H1 (cell line): ENCODE measurements at regions not wholly inside any gene's neighbourhood (a gene's known extent, or its start where the extent isn't known, plus 50 kb on each side); places are given as distances from the start of the nearest gene placed in this dataset.

Experiments used
- CTCF ChIA-PET: fragments of 300-600 bp; sonication (Branson Sonifier 250); formaldehyde crosslinking; loops from one replicate; lab custom pipeline; 2021; ENCODE audit not compliant: partially characterized antibody; lab: Charles Lee
- POLR2A ChIA-PET: fragments of 300-600 bp; sonication (Branson Sonifier 250); formaldehyde crosslinking; loops from one replicate; lab custom pipeline; 2021; ENCODE audit warnings: inconsistent platforms; ENCODE audit not compliant: partially characterized antibody; lab: Charles Lee
- DNase-seq, 2 experiments: peaks; one replicate each; pipeline versions ENCODE4 v3.0.0 to v3.0.0-alpha.2; 2010 to 2022; ENCODE audit warnings: low spot score in 2 of 2, low read depth in 1 of 2, mixed read lengths in 1 of 2
- FAIRE-seq: peaks from 2 replicates; lab custom pipeline; 2011; peaks lifted over from hg19 to GRCh38; lab: Jason Lieb, UNC
- H2AFZ ChIP-seq: 2 replicates; pipeline ENCODE4 v1.8.1; 2012; ENCODE audit warnings: low read length, inconsistent platforms
- H2AK5ac ChIP-seq: 2 replicates; pipeline ENCODE4 v1.6.1; 2013; ENCODE audit warnings: low read depth, low read length
- H2BK120ac ChIP-seq: replicated peaks from 2 replicates; pipeline ENCODE3; 2013; ENCODE audit warnings: low read depth, low read length, inconsistent platforms
- H2BK12ac ChIP-seq: 2 replicates; pipeline ENCODE4 v1.6.1; 2013; ENCODE audit warnings: low read depth, low read length
- H2BK15ac ChIP-seq: 2 replicates; pipeline ENCODE4 v1.6.1; 2013; ENCODE audit warnings: low read length
- H2BK20ac ChIP-seq: 2 replicates; pipeline ENCODE4 v1.6.1; 2013; ENCODE audit warnings: low read length
- H2BK5ac ChIP-seq: 2 replicates; pipeline ENCODE4 v1.6.1; 2013; ENCODE audit warnings: low read depth, low read length
- H3K14ac ChIP-seq: 2 replicates; pipeline ENCODE4 v1.6.1; 2013; ENCODE audit warnings: inconsistent platforms; ENCODE audit not compliant: insufficient read length
- H3K18ac ChIP-seq: 2 replicates; pipeline ENCODE4 v1.6.1; 2013; ENCODE audit warnings: low read length; ENCODE audit errors: extremely low read depth
- H3K23ac ChIP-seq: 2 replicates; pipeline ENCODE4 v1.6.1; 2013; ENCODE audit warnings: inconsistent platforms; ENCODE audit not compliant: insufficient read length
- H3K23me2 ChIP-seq: 2 replicates; pipeline ENCODE4 v1.6.1; 2013; ENCODE audit warnings: low read depth, low read length
- H3K27ac ChIP-seq: 2 replicates; pipeline ENCODE4 v1.6.1; 2011; ENCODE audit warnings: low read depth, low read length, inconsistent platforms
- H3K27me3 ChIP-seq, 4 experiments: replicated peaks in 1 of 4; 1 replicate in 1 of 4; 2 replicates in 3 of 4; pipeline versions ENCODE4 v1.6.1 to v1.8.1; 2011 to 2013; ENCODE audit warnings: low read length in 3 of 4, mild to moderate bottlenecking in 3 of 4, inconsistent platforms in 2 of 4, mixed read lengths in 2 of 4, moderate library complexity in 1 of 4; ENCODE audit not compliant: control insufficient read depth in 3 of 4, insufficient read depth in 3 of 4; ENCODE audit errors: extremely low read depth in 1 of 4
- H3K36me3 ChIP-seq, 4 experiments: 2 replicates each; pipeline versions ENCODE4 v1.6.1 to v1.8.1; 2011 to 2013; ENCODE audit warnings: mild to moderate bottlenecking in 4 of 4, low read length in 3 of 4, moderate library complexity in 2 of 4, control low read depth in 1 of 4, inconsistent platforms in 1 of 4; ENCODE audit not compliant: insufficient read depth in 4 of 4, control insufficient read depth in 2 of 4
- H3K4ac ChIP-seq: replicated peaks from 2 replicates; pipeline ENCODE3; 2013; ENCODE audit warnings: low read length, low read depth, mixed read lengths, inconsistent platforms; ENCODE audit not compliant: insufficient read length
- H3K4me1 ChIP-seq, 4 experiments: replicated peaks in 1 of 4; 1 replicate in 1 of 4; 2 replicates in 3 of 4; pipeline versions ENCODE4 v1.6.1 to v1.8.1; 2011 to 2013; ENCODE audit warnings: low read length in 3 of 4, inconsistent platforms in 2 of 4, mixed read lengths in 1 of 4; ENCODE audit not compliant: insufficient read depth in 4 of 4, control insufficient read depth in 3 of 4
- H3K4me2 ChIP-seq, 2 experiments: 2 replicates each; pipeline versions ENCODE4 v1.6.1 to v1.8.1; 2011 to 2013; ENCODE audit warnings: low read depth in 2 of 2, low read length in 2 of 2, control low read depth in 1 of 2, inconsistent platforms in 1 of 2, mild to moderate bottlenecking in 1 of 2; ENCODE audit not compliant: insufficient read depth in 1 of 2
- H3K4me3 ChIP-seq, 4 experiments: fragments of 200-600, 300-600 bp in 1 of 4; sonication (generic), shearing (Covaris generic), sonication (Bioruptor Twin) in 1 of 4; 2 replicates each; pipeline versions ENCODE4 v1.5.1 to v1.8.1; 2011 to 2016; ENCODE audit warnings: low read length in 4 of 4, low read depth in 3 of 4, control low read depth in 2 of 4, inconsistent platforms in 2 of 4, mild to moderate bottlenecking in 2 of 4, mixed read lengths in 1 of 4, moderate library complexity in 1 of 4; ENCODE audit not compliant: insufficient read depth in 2 of 4; ENCODE audit errors: extremely low read depth in 1 of 4
- H3K56ac ChIP-seq: replicated peaks from 2 replicates; pipeline ENCODE3; 2013; ENCODE audit warnings: low read depth, mild to moderate bottlenecking, mixed read lengths, low read length, inconsistent platforms; ENCODE audit not compliant: insufficient read length
- H3K79me1 ChIP-seq: 2 replicates; pipeline ENCODE4 v1.6.1; 2013; ENCODE audit warnings: low read depth, low read length, control low read depth
- H3K79me2 ChIP-seq, 2 experiments: 2 replicates each; pipeline versions ENCODE4 v1.6.1 to v1.8.1; 2012 to 2013; ENCODE audit warnings: low read length in 2 of 2, mild to moderate bottlenecking in 2 of 2, inconsistent platforms in 1 of 2; ENCODE audit not compliant: insufficient read depth in 2 of 2, control insufficient read depth in 1 of 2
- H3K9ac ChIP-seq, 4 experiments: replicated peaks in 1 of 4; 1 replicate in 1 of 4; 2 replicates in 3 of 4; pipeline versions ENCODE4 v1.6.1 to v1.8.1; 2011 to 2013; ENCODE audit warnings: low read depth in 3 of 4, low read length in 3 of 4, control low read depth in 2 of 4, mild to moderate bottlenecking in 2 of 4, moderate library complexity in 2 of 4, inconsistent platforms in 1 of 4; ENCODE audit errors: extremely low read depth in 1 of 4
- H3K9me3 ChIP-seq, 2 experiments: 2 replicates each; pipeline versions ENCODE4 v1.6.1 to v1.8.1; 2012 to 2013; ENCODE audit warnings: mild to moderate bottlenecking in 2 of 2, moderate library complexity in 2 of 2, control low read depth in 1 of 2, inconsistent platforms in 1 of 2, low read depth in 1 of 2, low read length in 1 of 2, mixed read lengths in 1 of 2; ENCODE audit not compliant: insufficient read depth in 2 of 2
- H4K20me1 ChIP-seq, 2 experiments: replicated peaks in 1 of 2; 2 replicates each; pipeline versions ENCODE3 to v1.8.1; 2011 to 2013; ENCODE audit warnings: inconsistent platforms in 2 of 2, low read length in 2 of 2, mild to moderate bottlenecking in 1 of 2; ENCODE audit not compliant: insufficient read depth in 2 of 2, control insufficient read depth in 1 of 2
- H4K5ac ChIP-seq: 2 replicates; pipeline ENCODE4 v1.6.1; 2013; ENCODE audit warnings: low read length, low read depth, mixed read lengths, inconsistent platforms; ENCODE audit not compliant: insufficient read length
- H4K8ac ChIP-seq: 2 replicates; pipeline ENCODE4 v1.8.0; 2013; ENCODE audit warnings: mild to moderate bottlenecking, moderate library complexity, low read length, inconsistent platforms; ENCODE audit not compliant: insufficient read depth; ENCODE audit errors: extremely low read depth
- H4K91ac ChIP-seq: replicated peaks from 2 replicates; pipeline ENCODE3; 2013; ENCODE audit warnings: low read length, mixed read lengths, inconsistent platforms; ENCODE audit not compliant: insufficient read length
- BACH1 ChIP-seq: IDR thresholded peaks from 2 replicates; pipeline ENCODE4 v1.6.1; 2012; ENCODE audit warnings: low read length, improper control_type of control experiment
- CBX5 ChIP-seq: fragments of 300-800, 300-1000 bp; sonication (generic); IDR thresholded peaks from 2 replicates; pipeline ENCODE4 v1.7.1; 2016; ENCODE audit warnings: antibody characterized with exemption, low read length, low read depth
- CBX8 ChIP-seq: fragments of 300-800, 300-1000 bp; sonication (generic); IDR thresholded peaks from 2 replicates; pipeline ENCODE4 v1.7.1; 2016; ENCODE audit warnings: low read depth, low read length, borderline replicate concordance
- CTBP2 ChIP-seq: IDR thresholded peaks from 2 replicates; pipeline ENCODE4 v1.7.0; 2011; ENCODE audit warnings: borderline replicate concordance, mild to moderate bottlenecking, moderate library complexity, mixed read lengths, low read length; ENCODE audit not compliant: insufficient read depth, insufficient read length
- EGR1 ChIP-seq: IDR thresholded peaks from 2 replicates; pipeline ENCODE4 v1.6.1; 2011; ENCODE audit warnings: low read depth, low read length, borderline replicate concordance
- GABPA ChIP-seq: IDR thresholded peaks from 2 replicates; pipeline ENCODE4 v1.6.1; 2011; ENCODE audit warnings: mild to moderate bottlenecking, low read length, moderate library complexity, borderline replicate concordance; ENCODE audit not compliant: insufficient read depth
- HDAC6 ChIP-seq: IDR thresholded peaks from one replicate; pipeline ENCODE4 v1.7.1; 2012; ENCODE audit warnings: low read depth, mild to moderate bottlenecking, inconsistent platforms, low read length, moderate library complexity
- JUN ChIP-seq: IDR thresholded peaks from 2 replicates; pipeline ENCODE4 v1.6.1; 2011; ENCODE audit warnings: low read depth, mild to moderate bottlenecking, improper control_type of control experiment, low read length
- KDM4A ChIP-seq: IDR thresholded peaks from one replicate; pipeline ENCODE4 v1.7.1; 2012; ENCODE audit warnings: low read depth, mild to moderate bottlenecking, moderate library complexity, low read length, inconsistent platforms; ENCODE audit not compliant: severe bottlenecking
- NANOG ChIP-seq: IDR thresholded peaks from 2 replicates; pipeline ENCODE4 v1.6.1; 2011; ENCODE audit warnings: low read length, low read depth, mild to moderate bottlenecking, inconsistent platforms; ENCODE audit not compliant: insufficient read depth, poor library complexity, severe bottlenecking
- NRF1 ChIP-seq: IDR thresholded peaks from 2 replicates; pipeline ENCODE4 v1.6.1; 2011; ENCODE audit warnings: mild to moderate bottlenecking, low read depth, low read length, improper control_type of control experiment
- POLR2A ChIP-seq, 2 experiments: IDR thresholded peaks; 1 replicate in 1 of 2; 2 replicates in 1 of 2; pipeline ENCODE4 v1.6.1; 2011; ENCODE audit warnings: low read depth in 2 of 2, low read length in 2 of 2, mild to moderate bottlenecking in 2 of 2; ENCODE audit errors: control extremely low read depth in 1 of 2
- POU5F1 ChIP-seq: IDR thresholded peaks from 2 replicates; pipeline ENCODE4 v1.6.1; 2011; ENCODE audit warnings: low read depth, mild to moderate bottlenecking, low read length, moderate library complexity
- SIX5 ChIP-seq: IDR thresholded peaks from 2 replicates; pipeline ENCODE4 v1.6.1; 2011; ENCODE audit warnings: mild to moderate bottlenecking, low read depth, low read length
- SP1 ChIP-seq: IDR thresholded peaks from 2 replicates; pipeline ENCODE4 v1.6.1; 2011; ENCODE audit warnings: low read depth, low read length
- ZNF274 ChIP-seq: IDR thresholded peaks from 2 replicates; pipeline ENCODE4 v1.7.0; 2012; ENCODE audit warnings: low read length, borderline replicate concordance; ENCODE audit errors: extremely low read depth

DNA sequence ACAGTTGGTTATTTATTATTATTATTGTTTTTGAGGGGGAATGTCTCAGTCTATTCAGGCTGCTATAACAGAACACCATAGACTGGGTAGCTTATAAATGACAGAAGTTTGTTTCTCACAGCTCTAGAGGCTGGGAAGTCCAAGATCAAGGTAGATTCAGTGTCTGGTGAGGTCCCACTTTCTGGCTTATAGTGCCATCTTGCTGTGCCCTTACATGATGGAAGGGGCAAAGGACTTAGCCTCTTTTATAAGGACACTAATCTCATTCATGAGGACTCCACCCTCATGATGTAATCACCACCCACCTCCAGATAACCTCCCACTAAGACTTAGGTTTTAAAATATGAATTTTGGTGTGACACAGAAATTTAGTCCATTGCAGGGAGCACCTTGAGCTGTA, 224.6 kb downstream of the HAPSTR1 start:
- no peaks in the 10 kb centered on the region for H3K9me3 ChIP-seq
- H2BK5ac ChIP-seq, result no peak overlapping the region
- H3K4me2 ChIP-seq, result no peak overlapping the region
- DNase-seq (no peak), FAIRE-seq (no peak)
- no peak overlapping the region for H4K91ac ChIP-seq
- no peak overlapping the region for H2BK120ac ChIP-seq
- no peak overlapping the region for H2BK12ac ChIP-seq
- H3K23ac ChIP-seq, result no peak overlapping the region
- no peak overlapping the region for H4K5ac ChIP-seq
- H3K79me2 ChIP-seq, result no peaks in the 10 kb centered on the region
- H3K4me3 ChIP-seq, result no peak overlapping the region
- no peak overlapping the region for H3K27ac ChIP-seq
- CTCF ChIA-PET, result interaction anchor here (0.6 kb wide), 1 partner anchor 25 kb away, joined by 3 read pairs; no protein-coding TSS in a partner anchor
- H4K20me1 ChIP-seq, result no peaks in the 10 kb centered on the region
- no peak overlapping the region for H3K56ac ChIP-seq
- no peak overlapping the region for H3K14ac ChIP-seq
- H2AFZ ChIP-seq, result no peak overlapping the region
- no peak overlapping the region for H2BK15ac ChIP-seq
- TF ChIP-seq CTBP2 (no peak), BACH1 (no peak), SIX5 (no peak), SP1 (no peak), CBX8 (no peak), POLR2A (IDR thresholded peaks at IDR 0.05; ENCODE audit: control extremely low read depth in 1 of 2, low read depth in 2 of 2, low read length in 2 of 2) (no peak), POU5F1 (no peak), KDM4A (no peak), NRF1 (no peak), GABPA (no peak), HDAC6 (no peak), CBX5 (no peak), JUN (no peak), EGR1 (no peak), NANOG (no peak), ZNF274 (no peak)
- no peak overlapping the region for H4K8ac ChIP-seq
- no peaks in the 10 kb centered on the region for H3K36me3 ChIP-seq
- H3K23me2 ChIP-seq, result no peaks in the 10 kb centered on the region
- H3K4me1 ChIP-seq, result peaks cover 0 to 4% (median 2%) of the 10 kb centered on the region in 4 experiments; a peak in 2 of 7 replicates
- no peaks in the 10 kb centered on the region for H3K27me3 ChIP-seq
- H3K18ac ChIP-seq, result no peak overlapping the region
- H3K79me1 ChIP-seq, result no peaks in the 10 kb centered on the region
- H3K4ac ChIP-seq, result no peak overlapping the region
- no peak overlapping the region for H2AK5ac ChIP-seq
- POLR2A ChIA-PET, result no interaction called here
- no peak overlapping the region for H2BK20ac ChIP-seq
- H3K9ac ChIP-seq, result no peak overlapping the region
